HG02610 (cell line): ENCODE measurements at regions not wholly inside any gene's neighbourhood (a gene's known extent, or its start where the extent isn't known, plus 50 kb on each side); places are given as distances from the start of the nearest gene placed in this dataset.

Source experiments
- ATAC-seq: cut with Tn5 transposase; IDR thresholded peaks from one replicate; pipeline ENCODE4 v1.9.1; 2021; ENCODE audit warnings: mild to moderate bottlenecking, moderate library complexity; ENCODE audit not compliant: unreplicated experiment

GRCh38 chr19:28429356-28429755 lies 783.6 kb downstream of the UQCRFS1 start:
- no peak for ATAC-seq

DNA sequence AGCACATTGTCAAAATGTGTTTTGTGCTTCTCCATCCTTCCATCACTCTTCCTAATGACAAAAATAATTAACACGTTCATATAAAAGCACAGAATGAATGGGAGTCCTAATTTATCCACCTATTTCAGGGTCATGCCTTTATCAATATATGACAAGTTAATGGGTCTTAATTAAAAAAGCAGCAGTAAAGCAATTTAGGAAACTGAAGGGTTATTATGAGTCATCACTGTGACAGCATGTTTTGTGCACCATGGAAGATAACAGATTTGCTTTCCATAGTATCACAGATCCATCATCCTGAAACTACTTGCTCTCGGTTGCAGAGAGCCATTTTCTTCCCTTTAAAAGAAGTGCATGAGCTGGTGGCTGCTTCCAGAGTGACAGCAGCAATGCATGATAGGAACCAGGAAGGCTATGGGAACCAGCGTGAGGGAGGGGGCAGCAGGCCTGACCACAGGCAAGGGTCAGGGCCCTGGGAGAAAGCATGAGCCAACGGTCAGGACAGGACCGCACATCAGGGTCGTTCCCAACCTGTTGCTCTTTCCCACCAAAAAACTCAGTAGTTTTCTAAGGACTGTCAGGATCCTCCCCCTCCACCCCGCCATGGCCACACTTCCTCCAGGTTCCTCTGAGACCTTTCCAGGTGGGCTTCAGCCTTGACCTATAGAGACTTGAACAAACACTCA lies 784.1 kb downstream of the UQCRFS1 start:
- ATAC-seq, result no peak

DNA sequence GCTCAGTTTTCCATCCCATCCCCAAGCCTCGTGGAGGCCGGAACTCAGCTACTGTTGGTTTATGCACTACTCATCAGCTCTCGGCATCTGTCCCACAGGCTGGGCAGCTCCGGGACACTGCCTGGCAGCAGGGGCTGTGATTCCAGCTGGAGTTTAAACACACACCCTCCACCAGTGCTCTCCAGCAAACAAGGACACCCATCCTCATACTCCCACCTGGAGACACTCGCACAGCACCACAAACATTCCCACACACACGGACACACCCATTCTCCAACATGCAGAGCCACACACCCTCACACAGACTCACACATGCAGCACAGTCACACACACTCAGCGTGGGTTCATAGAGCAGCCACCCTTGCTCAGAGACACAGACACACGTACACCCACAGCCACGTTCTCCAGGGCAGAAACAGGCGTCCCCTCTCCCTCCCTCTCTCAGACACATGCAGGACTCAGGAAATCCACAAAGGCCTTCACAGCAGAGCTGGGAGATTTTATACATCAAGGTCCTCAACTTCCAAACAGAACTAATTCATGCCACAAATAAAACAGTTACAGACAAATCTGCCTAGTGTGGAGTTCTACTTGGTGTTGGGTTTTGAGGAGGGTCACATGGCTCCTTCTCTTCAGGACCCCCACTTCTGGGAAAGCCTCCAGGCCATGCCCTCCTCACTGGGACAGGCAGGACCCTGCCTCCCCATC lies 785.4 kb downstream of the UQCRFS1 start:
- ATAC-seq, result no peak

DNA sequence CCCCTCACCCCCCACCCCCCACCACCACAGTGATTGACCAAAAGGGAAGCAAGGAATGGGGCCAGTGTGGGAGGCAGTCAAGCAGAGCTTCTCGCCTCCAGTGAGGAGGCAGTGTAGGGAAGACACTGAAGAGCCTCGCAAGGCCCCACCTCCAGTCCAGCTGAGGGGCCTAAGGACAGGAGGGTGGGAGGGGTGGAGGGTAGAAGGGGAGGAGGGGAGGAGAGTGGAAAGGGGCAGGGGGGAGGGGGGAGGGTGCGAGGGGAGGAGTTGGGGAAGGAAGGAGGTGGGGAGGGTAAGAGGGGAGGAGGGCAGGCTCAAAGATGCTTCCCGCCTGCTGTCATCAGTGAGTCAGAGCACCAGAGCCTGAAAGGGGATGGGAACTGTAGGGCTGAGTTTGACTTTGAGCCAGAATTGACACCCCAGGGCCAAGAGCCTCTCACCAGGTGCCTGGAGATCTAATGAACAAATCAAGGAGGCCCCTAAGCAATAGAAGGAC lies 786.2 kb downstream of the UQCRFS1 start:
- ATAC-seq, result no peak

DNA sequence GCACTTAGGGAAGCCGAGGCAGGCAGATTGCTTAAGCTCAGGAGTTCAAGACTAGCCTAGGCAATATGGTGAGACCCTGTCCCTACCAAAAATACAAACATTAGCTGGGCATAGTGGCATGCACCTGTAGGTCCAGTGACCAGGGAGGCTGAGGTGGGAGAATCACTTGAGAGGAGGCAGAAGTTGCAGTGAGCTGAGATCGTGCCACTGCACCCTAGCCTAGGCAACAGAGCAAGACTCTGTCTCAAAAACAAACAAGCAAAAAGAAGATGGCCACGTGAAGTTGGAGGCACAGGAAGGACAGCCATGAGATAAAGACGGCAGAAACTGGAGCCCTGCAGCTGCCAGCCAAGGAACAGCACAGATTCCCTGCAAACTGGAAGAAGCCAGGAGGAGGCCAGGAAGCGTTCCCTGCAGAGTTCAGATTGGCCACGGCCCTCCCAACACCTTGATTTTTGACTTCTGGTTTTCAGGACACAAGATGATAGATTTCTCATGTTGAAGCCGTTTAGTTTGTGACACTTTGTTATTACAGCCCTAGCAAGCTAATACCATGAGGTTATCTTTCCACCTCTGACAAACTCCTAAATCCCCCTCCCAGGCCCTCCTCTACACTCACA lies 786.7 kb downstream of the UQCRFS1 start:
- ATAC-seq, result no peak

- no peak for ATAC-seq
These were observed 787.7 kb downstream of the UQCRFS1 start for GRCh38 chr19:28425046-28425931.

- no peak for ATAC-seq
These were observed 788.3 kb downstream of the UQCRFS1 start for GRCh38 chr19:28424662-28425045.

GRCh38 chr19:28424077-28424476 lies 788.9 kb downstream of the UQCRFS1 start:
- no peak for ATAC-seq

DNA sequence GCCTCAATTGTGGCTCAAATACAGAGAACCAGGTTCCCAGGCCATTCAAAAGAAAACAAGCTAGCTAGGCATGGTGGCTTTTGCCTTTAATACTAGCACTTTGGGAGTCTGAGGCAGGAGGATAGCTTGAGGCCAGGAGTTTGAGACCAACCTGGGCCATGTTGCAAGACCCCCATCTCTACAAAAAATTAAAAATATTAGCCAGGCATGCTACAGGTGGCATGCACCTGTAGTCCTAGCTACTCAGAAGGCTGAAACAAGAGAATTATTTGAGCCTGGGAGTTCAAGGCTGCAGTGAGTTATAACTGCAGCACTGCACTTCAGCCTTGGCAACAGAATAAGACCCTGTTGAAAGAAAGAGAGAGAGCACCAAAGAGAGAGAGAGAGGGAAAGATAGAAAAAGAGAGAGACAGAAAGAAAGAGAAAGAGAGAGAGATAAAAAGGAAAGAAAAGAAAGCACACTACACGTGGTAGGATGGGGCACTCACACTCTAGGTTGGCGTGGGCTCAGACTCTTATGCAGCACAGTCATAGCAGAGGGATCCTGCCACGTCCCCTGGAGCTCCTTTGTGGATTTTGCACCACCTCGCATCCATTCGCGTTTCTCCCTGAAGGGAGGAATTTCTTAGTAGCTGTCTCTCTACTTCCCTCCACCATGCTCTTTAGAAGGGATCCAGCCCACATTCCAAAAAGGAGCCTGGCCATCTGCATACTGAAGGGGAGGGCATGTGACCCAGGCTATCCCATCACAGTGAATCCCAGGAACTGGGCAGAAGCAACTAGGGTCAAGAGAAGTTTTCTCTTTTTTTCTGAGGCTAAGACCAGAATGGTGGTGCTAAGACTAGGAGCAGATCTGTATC lies 789.9 kb downstream of the UQCRFS1 start:
- ATAC-seq, result no peak

DNA sequence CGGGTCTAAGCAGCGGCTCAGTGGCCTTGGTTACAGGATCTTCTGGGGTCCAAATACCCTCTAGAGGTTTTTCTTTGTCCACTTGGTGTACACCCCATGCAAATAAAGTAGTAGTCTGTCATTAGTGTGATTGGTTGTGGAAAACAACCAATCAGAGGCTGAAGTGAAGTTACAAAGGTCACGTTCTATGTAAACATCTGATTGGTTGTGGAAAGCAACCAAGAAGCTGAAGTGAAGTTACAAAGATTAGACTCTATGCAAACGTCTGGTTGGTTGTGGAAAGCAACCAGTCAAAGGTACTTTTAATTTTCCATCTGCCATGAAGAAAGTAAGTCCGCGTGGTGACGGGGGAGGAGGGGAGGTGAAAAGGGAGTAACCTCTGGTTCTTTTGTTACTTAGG lies 790.9 kb downstream of the UQCRFS1 start:
- no peak for ATAC-seq

DNA sequence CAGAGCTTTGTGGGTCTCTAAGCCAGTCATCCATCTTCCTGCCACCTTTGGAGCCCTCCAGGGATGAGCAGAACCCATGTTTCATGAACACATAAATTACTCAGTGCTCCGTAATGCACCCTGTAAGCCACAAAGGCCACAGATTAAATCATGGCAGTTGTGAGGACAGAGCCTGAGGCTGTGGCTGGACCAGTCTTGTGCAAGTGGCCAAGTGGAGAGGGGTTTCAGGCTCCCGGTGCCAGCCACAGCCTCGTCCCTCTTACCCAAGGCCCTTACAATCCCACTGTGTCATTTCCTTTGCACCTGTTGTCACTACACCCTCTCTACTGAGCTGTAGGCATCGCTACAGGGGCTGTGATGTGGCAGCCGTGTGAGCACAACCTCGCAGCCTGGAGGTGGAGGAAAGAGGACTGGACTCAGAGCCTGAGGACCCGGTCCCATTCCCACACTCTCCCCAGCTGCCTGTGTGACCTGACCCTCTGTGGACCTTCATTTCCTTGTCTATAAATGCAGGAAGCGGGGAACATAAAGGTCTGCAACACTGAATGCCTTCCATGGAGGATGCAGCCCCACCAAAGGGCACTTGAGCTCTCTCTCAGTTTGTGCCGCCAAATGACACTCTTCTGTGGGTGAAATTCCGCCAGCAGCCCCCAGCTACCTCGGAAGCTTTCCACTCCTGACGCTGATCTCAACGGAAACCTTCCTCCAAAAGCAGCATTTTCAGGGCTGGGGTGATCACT lies 792.0 kb downstream of the UQCRFS1 start:
- no peak for ATAC-seq

DNA sequence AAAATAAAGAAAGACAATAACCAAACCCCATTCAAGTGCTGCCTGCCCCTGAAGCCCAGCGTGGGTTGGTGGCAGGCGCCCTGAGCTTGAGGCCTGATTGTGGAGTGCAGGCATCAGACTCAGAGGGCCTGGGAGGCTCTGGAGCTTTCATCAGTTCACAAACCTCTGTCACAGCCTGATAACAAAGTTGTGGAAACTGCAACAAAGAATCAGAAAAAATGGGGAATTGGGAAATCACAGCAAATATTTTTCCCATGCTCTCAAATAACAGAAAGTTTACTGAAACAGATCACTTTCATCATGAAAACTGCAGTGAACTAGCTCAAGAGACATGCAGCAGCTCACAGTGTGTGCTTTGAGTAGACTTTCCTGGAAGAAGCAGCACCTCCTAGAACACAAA lies 793.6 kb downstream of the UQCRFS1 start:
- no peak for ATAC-seq

DNA sequence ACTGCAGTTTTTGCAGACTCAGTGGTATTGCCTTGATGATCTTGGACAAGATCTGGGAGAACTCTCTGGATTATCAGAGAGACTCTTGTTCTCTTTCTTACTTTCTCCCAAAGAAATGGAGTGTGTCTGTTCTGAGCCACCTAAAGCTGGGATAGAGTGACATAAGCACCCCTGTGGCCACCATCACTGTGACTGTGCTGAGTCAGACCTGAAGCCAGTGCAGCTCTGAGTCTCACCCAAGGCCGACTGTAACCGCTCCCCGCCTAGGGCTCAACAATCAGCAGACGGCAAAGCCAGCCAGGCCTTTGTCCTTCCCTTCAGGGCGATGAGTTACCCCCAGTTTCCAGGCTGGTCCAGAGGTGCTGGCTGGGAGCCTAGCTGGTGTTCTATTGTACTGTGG lies 795.6 kb downstream of the UQCRFS1 start:
- ATAC-seq, result no peak

DNA sequence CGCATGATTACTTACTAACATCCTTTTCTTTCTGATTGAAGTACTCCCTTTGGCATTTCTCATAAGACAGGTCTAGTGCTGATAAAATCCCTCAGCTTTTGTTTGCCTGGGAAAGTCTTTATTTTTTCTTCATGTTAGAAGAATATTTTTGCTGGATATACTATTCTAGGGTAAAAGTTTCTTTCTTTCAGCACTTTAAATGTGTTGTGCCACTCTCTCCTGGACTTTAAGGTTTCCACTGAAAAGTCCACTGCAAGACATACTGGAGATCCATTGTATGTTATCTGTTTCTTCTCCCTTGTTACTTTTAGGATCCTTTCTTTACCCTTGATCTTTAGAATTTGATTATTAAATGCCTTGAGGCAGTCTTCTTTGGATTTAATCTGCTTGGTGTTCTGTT lies 796.7 kb downstream of the UQCRFS1 start:
- ATAC-seq, result no peak

DNA sequence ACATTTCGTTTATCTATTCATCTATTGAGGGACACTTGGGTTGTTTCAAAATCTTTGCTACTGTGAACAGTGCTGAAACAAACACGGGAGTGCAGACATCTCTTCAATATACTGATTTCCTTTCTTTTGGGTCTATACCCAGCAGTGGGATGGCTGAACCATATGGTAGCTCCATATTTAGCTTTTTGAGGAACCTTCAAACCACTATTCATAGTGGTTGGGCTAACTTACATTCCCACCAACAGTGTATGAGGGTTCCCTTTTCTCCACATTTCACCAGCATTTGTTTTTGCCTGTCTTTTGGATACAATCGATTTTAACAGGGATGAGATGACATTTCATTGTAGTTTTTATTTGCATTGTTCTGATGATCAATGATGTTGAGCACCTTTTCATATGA lies 798.2 kb downstream of the UQCRFS1 start:
- ATAC-seq, result no peak

DNA sequence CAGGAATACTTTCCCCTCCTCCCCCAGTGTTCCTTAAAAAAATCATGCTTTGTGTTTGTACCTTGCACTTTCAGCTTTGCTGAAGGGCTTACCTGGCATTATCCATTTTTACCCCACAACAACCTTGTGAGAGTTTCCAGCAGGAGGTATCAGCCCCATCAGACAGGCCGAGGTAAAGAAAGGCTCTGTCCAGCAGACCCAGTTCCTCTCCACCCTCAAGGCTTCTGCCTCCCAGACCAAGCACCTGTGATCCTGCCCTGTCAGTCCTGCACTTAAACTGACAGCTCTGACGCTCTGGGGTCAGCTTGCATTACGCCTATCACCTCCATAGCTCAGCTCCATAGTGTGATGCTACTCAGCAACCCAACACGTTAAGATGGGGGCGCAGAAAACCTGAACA lies 803.1 kb downstream of the UQCRFS1 start:
- ATAC-seq, result no peak

DNA sequence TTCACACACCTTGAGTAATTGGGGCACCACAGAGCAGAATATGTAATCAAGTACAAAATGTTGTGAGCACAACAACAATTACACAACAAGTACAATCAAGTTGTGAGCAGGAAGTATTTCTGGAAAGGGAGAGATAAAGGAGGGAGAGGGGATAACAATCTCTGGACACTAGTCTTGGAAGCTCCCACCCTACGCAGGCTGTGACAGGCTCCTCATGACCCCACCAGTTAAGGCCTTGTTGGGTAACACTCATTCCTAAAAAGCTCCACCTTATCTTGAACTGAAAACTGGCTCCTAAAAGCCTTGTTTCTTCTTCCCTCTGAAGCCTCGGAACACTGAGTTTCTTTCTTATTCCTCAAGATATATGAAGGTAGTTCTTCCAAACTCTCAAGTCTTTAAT lies 806.0 kb downstream of the UQCRFS1 start:
- no peak for ATAC-seq

DNA sequence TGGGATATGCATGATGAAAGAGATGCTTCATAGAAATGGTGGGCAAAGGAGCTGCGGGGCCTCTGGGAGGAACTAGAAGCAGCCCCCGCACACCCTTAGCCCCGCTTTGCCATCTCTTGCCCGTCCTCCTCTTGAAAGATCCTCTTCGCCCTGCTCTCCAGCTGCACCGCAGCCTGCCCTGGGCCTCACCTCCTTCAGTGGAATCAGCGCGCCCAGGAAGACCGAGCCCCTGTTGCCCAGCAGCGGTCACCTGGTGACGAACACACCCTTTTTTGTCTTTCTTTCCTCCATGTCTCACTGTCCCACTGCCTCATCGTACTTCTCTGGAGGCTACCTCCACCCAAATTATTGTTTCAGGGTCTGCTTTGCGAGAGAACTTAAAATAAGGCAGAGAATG lies 807.6 kb downstream of the UQCRFS1 start:
- no peak for ATAC-seq

DNA sequence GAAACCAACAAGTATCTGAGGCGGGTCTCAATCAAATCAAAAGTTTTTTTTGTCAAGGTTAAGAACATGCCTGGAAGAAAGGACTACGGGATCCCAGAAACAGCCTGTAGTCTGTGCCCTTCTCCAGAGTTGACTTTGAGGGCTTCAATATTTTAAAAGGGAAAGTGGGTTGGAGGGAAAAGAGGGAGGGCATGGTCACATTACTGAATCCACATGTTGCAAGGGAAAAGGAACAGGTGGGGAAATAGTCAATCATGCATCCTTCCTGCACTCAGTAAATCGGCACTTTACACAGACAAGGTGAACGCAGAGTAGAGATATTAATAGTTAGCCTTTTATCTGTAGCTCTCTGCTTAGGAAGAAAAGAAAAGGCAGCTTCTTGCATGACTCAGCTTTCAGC lies 808.5 kb downstream of the UQCRFS1 start:
- no peak for ATAC-seq

- no peak for ATAC-seq
These were observed 809.3 kb downstream of the UQCRFS1 start for GRCh38 chr19:28403690-28404089.
